GM23338 (cell line): ENCODE measurements at regions not wholly inside any gene's neighbourhood (a gene's known extent, or its start where the extent isn't known, plus 50 kb on each side); places are given as distances from the start of the nearest gene placed in this dataset.

Experiments
- ATAC-seq: fragments of 200-7000 bp; cut with Tn5 transposase; 3 replicates; pipeline ENCODE4 v1.9.1; 2020
- DNase-seq: peaks from one replicate; pipeline ENCODE4 v3.0.0-alpha.2; 2015; ENCODE audit warnings: low spot score
- H2AFZ ChIP-seq: fragments of 200-600 bp; sonication (generic); 2 replicates; pipeline ENCODE4 v1.8.0; 2016; ENCODE audit warnings: antibody characterized with exemption, mild to moderate bottlenecking, moderate library complexity
- H3F3A ChIP-seq: fragments of 200-600 bp; sonication (generic); replicated peaks from 2 replicates; pipeline ENCODE4 v1.8.0; 2017; ENCODE audit warnings: antibody characterized with exemption, mixed run types, low read depth
- H3K27ac ChIP-seq: fragments of 200-600 bp; sonication (generic); 2 replicates; pipeline ENCODE4 v1.6.1; 2016; ENCODE audit warnings: low read depth
- H3K27me3 ChIP-seq: fragments of 200-600 bp; sonication (generic); 2 replicates; pipeline ENCODE4 v1.8.0; 2016; ENCODE audit warnings: mild to moderate bottlenecking, mixed run types, moderate library complexity; ENCODE audit not compliant: insufficient read depth
- H3K36me3 ChIP-seq: fragments of 200-600 bp; sonication (generic); 2 replicates; pipeline ENCODE4 v1.8.0; 2016; ENCODE audit warnings: mild to moderate bottlenecking; ENCODE audit not compliant: insufficient read depth
- H3K4me1 ChIP-seq: fragments of 200-600 bp; sonication (generic); 2 replicates; pipeline ENCODE4 v1.8.0; 2016; ENCODE audit warnings: mild to moderate bottlenecking, moderate library complexity; ENCODE audit not compliant: insufficient read depth
- H3K4me2 ChIP-seq: fragments of 200-600 bp; sonication (generic); 2 replicates; pipeline ENCODE4 v1.7.1; 2017; ENCODE audit warnings: mixed run types
- H3K4me3 ChIP-seq: fragments of 200-600 bp; sonication (generic); 2 replicates; pipeline ENCODE4 v1.6.1; 2016; ENCODE audit warnings: mixed run types
- H3K79me2 ChIP-seq: fragments of 200-600 bp; sonication (generic); replicated peaks from 2 replicates; pipeline ENCODE4 v1.8.0; 2017; ENCODE audit warnings: mild to moderate bottlenecking; ENCODE audit not compliant: insufficient read depth
- H3K9me2 ChIP-seq: fragments of 200-600 bp; sonication (generic); 2 replicates; pipeline ENCODE4 v1.8.0; 2017; ENCODE audit not compliant: insufficient read depth
- H4K20me1 ChIP-seq: fragments of 200-600 bp; sonication (generic); replicated peaks from 2 replicates; pipeline ENCODE4 v1.8.0; 2017; ENCODE audit warnings: mild to moderate bottlenecking; ENCODE audit not compliant: insufficient read depth
- H3K27ac Mint-ChIP-seq: 2 replicates; pipeline ENCODE4 v1.8.0; 2020; ENCODE audit warnings: inconsistent platforms, mild to moderate bottlenecking, moderate library complexity, mixed read lengths
- H3K27me3 Mint-ChIP-seq: 3 replicates; pipeline ENCODE4 v1.8.0; 2022; ENCODE audit warnings: low read depth, mild to moderate bottlenecking, moderate library complexity, mixed read lengths, inconsistent platforms; ENCODE audit not compliant: insufficient read depth, poor library complexity
- H3K36me3 Mint-ChIP-seq: 3 replicates; pipeline ENCODE4 v1.8.0; 2021; ENCODE audit warnings: low read depth, mild to moderate bottlenecking, inconsistent platforms, moderate library complexity, mixed read lengths
- H3K4me1 Mint-ChIP-seq: 3 replicates; pipeline ENCODE4 v1.8.0; 2020; ENCODE audit warnings: mild to moderate bottlenecking, inconsistent platforms, mixed read lengths
- H3K4me3 Mint-ChIP-seq: 3 replicates; pipeline ENCODE4 v1.8.0; 2021; ENCODE audit warnings: moderate library complexity, mild to moderate bottlenecking, inconsistent platforms, mixed read lengths
- H3K9me3 Mint-ChIP-seq: 3 replicates; pipeline ENCODE4 v1.8.0; 2020; ENCODE audit warnings: moderate library complexity, mild to moderate bottlenecking, inconsistent platforms, mixed read lengths
- CREB1 ChIP-seq: fragments of 250-450 bp; sonication (Bioruptor Pico); IDR thresholded peaks from 2 replicates; pipeline ENCODE4 v1.5.0; 2020; ENCODE audit warnings: low read depth, mild to moderate bottlenecking, moderate library complexity
- EZH2 ChIP-seq: fragments of 200-600 bp; sonication (generic); IDR thresholded peaks from one replicate; pipeline ENCODE4 v1.8.0; 2017; ENCODE audit warnings: antibody characterized with exemption, mild to moderate bottlenecking, low read depth; ENCODE audit not compliant: unreplicated experiment
- EZH2phosphoT487 ChIP-seq: fragments of 200-600 bp; sonication (generic); IDR thresholded peaks from one replicate; pipeline ENCODE4 v1.8.1; 2018; ENCODE audit warnings: antibody characterized with exemption; ENCODE audit not compliant: unreplicated experiment
- JUNB ChIP-seq: IDR thresholded peaks from one replicate; pipeline ENCODE4 v1.6.1; 2016; ENCODE audit warnings: antibody characterized with exemption; ENCODE audit not compliant: unreplicated experiment
- NANOG ChIP-seq: IDR thresholded peaks from 2 replicates; pipeline ENCODE4 v1.6.1; 2016; ENCODE audit warnings: antibody characterized with exemption, borderline replicate concordance
- STAT1 ChIP-seq: IDR thresholded peaks from one replicate; pipeline ENCODE4 v1.6.1; 2016; ENCODE audit warnings: antibody characterized with exemption; ENCODE audit not compliant: unreplicated experiment
- ZNF114 ChIP-seq: fragments of 250-450 bp; sonication (Bioruptor Pico); IDR thresholded peaks from 2 replicates; pipeline ENCODE4 v1.5.0; 2020; ENCODE audit warnings: mild to moderate bottlenecking, moderate library complexity
- ZNF331 ChIP-seq: fragments of 250-450 bp; sonication (Bioruptor Pico); IDR thresholded peaks from 2 replicates; pipeline ENCODE4 v1.5.0; 2020; ENCODE audit warnings: low read depth, mild to moderate bottlenecking, moderate library complexity
- TF ChIP-seq, protein P1 (sequence below): IDR thresholded peaks from one replicate; pipeline ENCODE4 v1.6.1; 2018; ENCODE audit warnings: antibody characterized with exemption; ENCODE audit not compliant: unreplicated experiment
- TF ChIP-seq, protein P2 (sequence below): IDR thresholded peaks from 2 replicates; pipeline ENCODE4 v1.6.1; 2016; ENCODE audit warnings: antibody characterized with exemption
- TF ChIP-seq, protein P3 (sequence below), 2 experiments: fragments of 200-600 bp in 1 of 2; sonication (generic) in 1 of 2; conservative IDR thresholded peaks; 2 replicates each; pipeline versions ENCODE4 v1.5.1 to v1.6.1; 2016 to 2017; ENCODE audit warnings: antibody characterized with exemption in 2 of 2, low read depth in 2 of 2, mild to moderate bottlenecking in 2 of 2, moderate library complexity in 1 of 2

DNA sequence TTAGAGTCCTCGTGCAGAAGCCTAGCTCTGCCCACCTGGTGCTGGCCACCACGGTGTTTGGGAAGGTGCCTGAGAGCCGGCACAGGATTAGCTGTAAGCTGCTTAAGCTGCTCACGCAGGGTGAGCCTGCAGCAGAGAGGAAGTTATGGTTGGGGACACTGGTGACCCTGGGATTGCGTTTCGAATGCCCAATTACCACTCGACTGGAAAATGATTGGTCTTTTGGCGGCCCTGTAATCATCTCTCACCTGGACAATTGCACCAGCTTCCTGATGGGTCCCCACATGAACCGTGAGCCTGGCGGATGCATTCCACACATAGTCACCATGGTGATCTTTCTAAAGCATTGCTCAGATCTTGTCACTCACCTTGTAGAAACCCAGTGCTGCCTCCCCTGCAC lies 442.3 kb upstream of the ZMIZ1 start (continued):
- TF ChIP-seq, protein P1, sequence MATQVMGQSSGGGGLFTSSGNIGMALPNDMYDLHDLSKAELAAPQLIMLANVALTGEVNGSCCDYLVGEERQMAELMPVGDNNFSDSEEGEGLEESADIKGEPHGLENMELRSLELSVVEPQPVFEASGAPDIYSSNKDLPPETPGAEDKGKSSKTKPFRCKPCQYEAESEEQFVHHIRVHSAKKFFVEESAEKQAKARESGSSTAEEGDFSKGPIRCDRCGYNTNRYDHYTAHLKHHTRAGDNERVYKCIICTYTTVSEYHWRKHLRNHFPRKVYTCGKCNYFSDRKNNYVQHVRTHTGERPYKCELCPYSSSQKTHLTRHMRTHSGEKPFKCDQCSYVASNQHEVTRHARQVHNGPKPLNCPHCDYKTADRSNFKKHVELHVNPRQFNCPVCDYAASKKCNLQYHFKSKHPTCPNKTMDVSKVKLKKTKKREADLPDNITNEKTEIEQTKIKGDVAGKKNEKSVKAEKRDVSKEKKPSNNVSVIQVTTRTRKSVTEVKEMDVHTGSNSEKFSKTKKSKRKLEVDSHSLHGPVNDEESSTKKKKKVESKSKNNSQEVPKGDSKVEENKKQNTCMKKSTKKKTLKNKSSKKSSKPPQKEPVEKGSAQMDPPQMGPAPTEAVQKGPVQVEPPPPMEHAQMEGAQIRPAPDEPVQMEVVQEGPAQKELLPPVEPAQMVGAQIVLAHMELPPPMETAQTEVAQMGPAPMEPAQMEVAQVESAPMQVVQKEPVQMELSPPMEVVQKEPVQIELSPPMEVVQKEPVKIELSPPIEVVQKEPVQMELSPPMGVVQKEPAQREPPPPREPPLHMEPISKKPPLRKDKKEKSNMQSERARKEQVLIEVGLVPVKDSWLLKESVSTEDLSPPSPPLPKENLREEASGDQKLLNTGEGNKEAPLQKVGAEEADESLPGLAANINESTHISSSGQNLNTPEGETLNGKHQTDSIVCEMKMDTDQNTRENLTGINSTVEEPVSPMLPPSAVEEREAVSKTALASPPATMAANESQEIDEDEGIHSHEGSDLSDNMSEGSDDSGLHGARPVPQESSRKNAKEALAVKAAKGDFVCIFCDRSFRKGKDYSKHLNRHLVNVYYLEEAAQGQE, result no peak
- TF ChIP-seq CREB1 (CRISPR knock-in tag) (no peak), STAT1 (no peak), ZNF331 (CRISPR knock-in tag) (no peak)

DNA sequence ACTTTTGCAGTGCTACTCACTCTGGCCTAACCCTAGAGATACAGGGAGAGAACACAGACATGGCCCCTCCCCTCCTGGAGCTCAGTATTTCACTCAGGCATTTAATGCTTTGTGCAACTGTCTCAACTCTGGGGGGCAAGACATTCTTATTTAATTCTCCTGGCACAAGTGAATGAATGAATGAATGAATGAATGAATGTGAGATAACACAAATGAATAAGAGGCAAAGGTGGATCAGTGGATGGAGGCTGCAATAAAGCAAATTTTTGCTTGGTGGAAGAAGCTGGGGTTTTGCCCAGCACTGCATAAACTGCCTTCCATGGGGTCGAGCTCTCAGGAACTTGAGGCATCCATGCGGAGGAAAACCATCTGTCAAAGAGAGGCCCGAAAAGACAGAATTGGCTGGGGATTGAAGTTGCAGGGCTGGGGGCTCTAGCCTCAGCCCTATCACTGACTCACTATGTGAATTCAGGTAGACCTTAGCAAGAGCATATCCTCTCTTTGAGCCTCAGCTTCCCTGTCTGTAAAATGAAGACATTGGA lies 441.4 kb upstream of the ZMIZ1 start:
- no peak for ATAC-seq
- Mint-ChIP-seq H3K36me3 (no peaks in the 10 kb centered on the region), H3K4me3 (no peak overlapping the region), H3K4me1 (peaks cover 16% of the 10 kb centered on the region), H3K27ac (no peak overlapping the region), H3K9me3 (no peaks in the 10 kb centered on the region), H3K27me3 (peaks cover 3% of the 10 kb centered on the region)
- Histone ChIP-seq H4K20me1 (no peaks in the 10 kb centered on the region), H3K27me3 (no peaks in the 10 kb centered on the region), H3K4me1 (peaks cover 13% of the 10 kb centered on the region), H3F3A (no peaks in the 10 kb centered on the region), H3K27ac (no peak overlapping the region), H3K4me2 (no peak overlapping the region), H2AFZ (no peak overlapping the region), H3K9me2 (no peaks in the 10 kb centered on the region), H3K79me2 (no peaks in the 10 kb centered on the region), H3K36me3 (no peaks in the 10 kb centered on the region), H3K4me3 (no peak overlapping the region)
- no peak for DNase-seq
- TF ChIP-seq NANOG (no peak), STAT1 (no peak), EZH2phosphoT487 (no peak), JUNB (no peak), ZNF114 (no peak), EZH2 (no peak)
- TF ChIP-seq, protein P2, sequence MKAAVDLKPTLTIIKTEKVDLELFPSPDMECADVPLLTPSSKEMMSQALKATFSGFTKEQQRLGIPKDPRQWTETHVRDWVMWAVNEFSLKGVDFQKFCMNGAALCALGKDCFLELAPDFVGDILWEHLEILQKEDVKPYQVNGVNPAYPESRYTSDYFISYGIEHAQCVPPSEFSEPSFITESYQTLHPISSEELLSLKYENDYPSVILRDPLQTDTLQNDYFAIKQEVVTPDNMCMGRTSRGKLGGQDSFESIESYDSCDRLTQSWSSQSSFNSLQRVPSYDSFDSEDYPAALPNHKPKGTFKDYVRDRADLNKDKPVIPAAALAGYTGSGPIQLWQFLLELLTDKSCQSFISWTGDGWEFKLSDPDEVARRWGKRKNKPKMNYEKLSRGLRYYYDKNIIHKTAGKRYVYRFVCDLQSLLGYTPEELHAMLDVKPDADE, result no peak
- TF ChIP-seq, protein P3, sequence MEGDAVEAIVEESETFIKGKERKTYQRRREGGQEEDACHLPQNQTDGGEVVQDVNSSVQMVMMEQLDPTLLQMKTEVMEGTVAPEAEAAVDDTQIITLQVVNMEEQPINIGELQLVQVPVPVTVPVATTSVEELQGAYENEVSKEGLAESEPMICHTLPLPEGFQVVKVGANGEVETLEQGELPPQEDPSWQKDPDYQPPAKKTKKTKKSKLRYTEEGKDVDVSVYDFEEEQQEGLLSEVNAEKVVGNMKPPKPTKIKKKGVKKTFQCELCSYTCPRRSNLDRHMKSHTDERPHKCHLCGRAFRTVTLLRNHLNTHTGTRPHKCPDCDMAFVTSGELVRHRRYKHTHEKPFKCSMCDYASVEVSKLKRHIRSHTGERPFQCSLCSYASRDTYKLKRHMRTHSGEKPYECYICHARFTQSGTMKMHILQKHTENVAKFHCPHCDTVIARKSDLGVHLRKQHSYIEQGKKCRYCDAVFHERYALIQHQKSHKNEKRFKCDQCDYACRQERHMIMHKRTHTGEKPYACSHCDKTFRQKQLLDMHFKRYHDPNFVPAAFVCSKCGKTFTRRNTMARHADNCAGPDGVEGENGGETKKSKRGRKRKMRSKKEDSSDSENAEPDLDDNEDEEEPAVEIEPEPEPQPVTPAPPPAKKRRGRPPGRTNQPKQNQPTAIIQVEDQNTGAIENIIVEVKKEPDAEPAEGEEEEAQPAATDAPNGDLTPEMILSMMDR (conservative IDR thresholded peaks at IDR 0.05; ENCODE audit: low read depth in 2 of 2), result no peak
- TF ChIP-seq, protein P1, result no peak
